NCI-H526 (cell line): ENCODE measurements at regions not wholly inside any gene's neighbourhood (a gene's known extent, or its start where the extent isn't known, plus 50 kb on each side); places are given as distances from the start of the nearest gene placed in this dataset.
"Not testable (repeated sequence)": the region's sequence is repeated elsewhere in the genome, so short reads cannot be mapped to it uniquely, and the experiment has no call there.

ENCODE experiments used
- DNase-seq, 2 experiments: peaks; one replicate each; lab custom pipeline; 2025; lab: John Stamatoyannopoulos, UW

GRCh38 chr2:129554373-129554772, 425.1 kb upstream of the RAB6C start:
- no peak for DNase-seq

GRCh38 chr2:129559101-129559500, 420.4 kb upstream of the RAB6C start:
- no peak for DNase-seq

GRCh38 chr2:129565551-129566109, 413.8 kb upstream of the RAB6C start:
- DNase-seq = no peak

- not testable (repeated sequence) for DNase-seq
Measured at GRCh38 chr2:129570812-129571211, 408.7 kb upstream of the RAB6C start.

GRCh38 chr2:129575431-129575830, 404.0 kb upstream of the RAB6C start:
- no peak for DNase-seq

GRCh38 chr2:129575880-129576279, 403.6 kb upstream of the RAB6C start:
- no peak for DNase-seq

GRCh38 chr2:129580001-129580400, 399.5 kb upstream of the RAB6C start:
- no peak for DNase-seq

GRCh38 chr2:129585760-129586159, 393.7 kb upstream of the RAB6C start:
- DNase-seq = no peak

GRCh38 chr2:129587426-129588064, 391.9 kb upstream of the RAB6C start:
- DNase-seq = no peak

GRCh38 chr2:129604560-129604959, 374.9 kb upstream of the RAB6C start:
- no peak for DNase-seq

GRCh38 chr2:129605646-129606045, 373.8 kb upstream of the RAB6C start:
- no peak for DNase-seq

GRCh38 chr2:129606496-129607270, 372.8 kb upstream of the RAB6C start:
- no peak for DNase-seq

GRCh38 chr2:129609224-129609623, 370.2 kb upstream of the RAB6C start:
- no peak for DNase-seq

GRCh38 chr2:129610766-129611165, 368.7 kb upstream of the RAB6C start:
- DNase-seq = no peak

- DNase-seq = no peak
Measured at GRCh38 chr2:129611471-129611870, 368.0 kb upstream of the RAB6C start.

- peak; percentile 51 to 76 for DNase-seq
Measured at GRCh38 chr2:129619471-129619870, 360.0 kb upstream of the RAB6C start.

- DNase-seq = no peak
Measured at GRCh38 chr2:129620411-129620810, 359.1 kb upstream of the RAB6C start.

GRCh38 chr2:129623783-129624182, 355.7 kb upstream of the RAB6C start:
- no peak for DNase-seq

- DNase-seq = no peak
Measured at GRCh38 chr2:129627437-129627836, 352.0 kb upstream of the RAB6C start.

- no peak for DNase-seq
Measured at GRCh38 chr2:129636692-129637091, 342.8 kb upstream of the RAB6C start.

GRCh38 chr2:129641371-129641770, 338.1 kb upstream of the RAB6C start:
- no peak for DNase-seq

- peak; percentile 57 to 63 for DNase-seq
Measured at GRCh38 chr2:129642526-129643043, 336.9 kb upstream of the RAB6C start.

GRCh38 chr2:129645335-129645734, 334.1 kb upstream of the RAB6C start:
- DNase-seq = no peak
